CD4-positive, alpha-beta T cell (primary cell): ENCODE measurements at regions not wholly inside any gene's neighbourhood (a gene's known extent, or its start where the extent isn't known, plus 50 kb on each side); places are given as distances from the start of the nearest gene placed in this dataset.

Experiments
- ATAC-seq: fragments of 200-7000 bp; cut with Tn5 transposase; one replicate; pipeline ENCODE4 v1.10.0; 2022; ENCODE audit warnings: mild to moderate bottlenecking; ENCODE audit not compliant: poor library complexity
- CTCF ChIA-PET: fragments of 350-600 bp; sonication (Branson Sonifier 250); formaldehyde crosslinking; loops from one replicate; lab custom pipeline; 2021; ENCODE audit warnings: antibody characterized with exemption, inconsistent platforms; lab: Charles Lee
- POLR2A ChIA-PET: fragments of 350-600 bp; sonication (Branson Sonifier 250); formaldehyde crosslinking; loops from one replicate; lab custom pipeline; 2021; ENCODE audit warnings: antibody characterized with exemption, inconsistent platforms; lab: Charles Lee
- DNase-seq, 14 experiments: peaks; one replicate each; pipeline ENCODE4 v3.0.0-alpha.2; 2013 to 2020; ENCODE audit warnings: mixed read lengths in 2 of 14
- H3K27ac ChIP-seq, 2 donors: one replicate each; pipeline versions ENCODE4 v1.5.1 to v1.7.0; 2013; ENCODE audit warnings: low read length in 2 of 2, low read depth in 1 of 2, mild to moderate bottlenecking in 1 of 2
- H3K27me3 ChIP-seq, 2 experiments: 1 replicate in 1 of 2; 2 replicates in 1 of 2; pipeline versions ENCODE4 v1.6.1 to v1.7.0; 2013; ENCODE audit warnings: low read length in 2 of 2, control low read depth in 1 of 2, mild to moderate bottlenecking in 1 of 2, moderate library complexity in 1 of 2; ENCODE audit not compliant: insufficient read depth in 2 of 2, control insufficient read depth in 1 of 2
- H3K36me3 ChIP-seq: one replicate; pipeline ENCODE4 v1.6.1; 2013; ENCODE audit warnings: low read length, control low read depth; ENCODE audit not compliant: insufficient read depth
- H3K4me1 ChIP-seq: one replicate; pipeline ENCODE4 v1.6.1; 2013; ENCODE audit warnings: low read length, control low read depth; ENCODE audit not compliant: insufficient read depth
- H3K4me3 ChIP-seq: one replicate; pipeline ENCODE4 v1.5.1; 2013; ENCODE audit warnings: mild to moderate bottlenecking, low read length, moderate library complexity
- H3K9me3 ChIP-seq, 2 experiments: 1 replicate in 1 of 2; 2 replicates in 1 of 2; pipeline versions ENCODE4 v1.6.1 to v1.7.0; 2013; ENCODE audit warnings: low read length in 2 of 2, mild to moderate bottlenecking in 2 of 2, control low read depth in 1 of 2, moderate library complexity in 1 of 2; ENCODE audit not compliant: control insufficient read depth in 1 of 2, insufficient read depth in 1 of 2
- H3K27ac Mint-ChIP-seq: one replicate; pipeline ENCODE4 v1.8.0; 2020; ENCODE audit warnings: mixed read lengths
- H3K27me3 Mint-ChIP-seq: one replicate; pipeline ENCODE4 v1.8.0; 2021; ENCODE audit warnings: mixed read lengths
- H3K36me3 Mint-ChIP-seq: one replicate; pipeline ENCODE4 v1.8.0; 2021; ENCODE audit warnings: low read depth, mixed read lengths
- H3K4me1 Mint-ChIP-seq: one replicate; pipeline ENCODE4 v1.8.0; 2021; ENCODE audit warnings: low read depth, mixed read lengths
- H3K4me3 Mint-ChIP-seq: one replicate; pipeline ENCODE4 v1.8.0; 2020; ENCODE audit warnings: mild to moderate bottlenecking, mixed read lengths
- H3K9me3 Mint-ChIP-seq: one replicate; pipeline ENCODE4 v1.8.0; 2020; ENCODE audit warnings: mixed read lengths
- intact Hi-C, 2 experiments: fragments of 100-400 bp; cut with DNase I in 1 of 2; cut with micrococcal nuclease in 1 of 2; formaldehyde crosslinking; loops; one replicate each; pipeline versions ENCODE4 v1.15.1 to v1.9.0; 2023 to 2025; cut with DNase I, micrococcal nuclease
- TF ChIP-seq, protein P1 (sequence below): fragments of 200-600 bp; IDR thresholded peaks from one replicate; pipeline ENCODE4 v1.8.0; 2022; ENCODE audit warnings: antibody characterized with exemption, mild to moderate bottlenecking

DNA sequence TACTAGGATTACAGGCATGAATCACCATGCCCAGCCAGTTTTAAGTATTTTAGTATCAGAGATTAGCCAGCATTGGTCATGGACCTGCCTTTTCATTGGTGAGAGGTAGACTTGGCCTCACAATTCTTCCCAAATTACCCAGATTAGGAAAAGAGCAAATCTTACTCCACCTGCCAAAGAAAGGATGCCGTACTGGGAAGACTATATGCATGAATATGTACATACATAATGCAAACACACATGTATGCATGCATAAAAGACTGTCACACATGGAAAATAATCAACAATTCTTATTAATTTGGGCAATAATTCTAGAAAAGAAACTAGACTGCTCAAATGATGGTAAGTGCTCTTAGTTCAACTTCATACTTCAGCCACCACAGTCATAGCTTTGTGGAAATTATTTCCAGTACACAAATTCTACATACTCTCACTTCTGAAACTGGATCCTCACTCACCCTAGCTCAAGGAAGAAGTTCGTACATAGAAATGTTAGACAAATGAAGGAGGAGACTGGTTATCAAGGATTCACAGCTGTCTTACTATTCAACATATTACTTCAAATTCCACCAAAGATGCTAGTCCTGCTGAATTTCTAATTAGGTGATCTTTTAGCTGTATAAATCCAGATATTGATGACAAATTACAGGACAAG is 73.7 kb downstream of the MINAR2 start:
- TF ChIP-seq, protein P1, sequence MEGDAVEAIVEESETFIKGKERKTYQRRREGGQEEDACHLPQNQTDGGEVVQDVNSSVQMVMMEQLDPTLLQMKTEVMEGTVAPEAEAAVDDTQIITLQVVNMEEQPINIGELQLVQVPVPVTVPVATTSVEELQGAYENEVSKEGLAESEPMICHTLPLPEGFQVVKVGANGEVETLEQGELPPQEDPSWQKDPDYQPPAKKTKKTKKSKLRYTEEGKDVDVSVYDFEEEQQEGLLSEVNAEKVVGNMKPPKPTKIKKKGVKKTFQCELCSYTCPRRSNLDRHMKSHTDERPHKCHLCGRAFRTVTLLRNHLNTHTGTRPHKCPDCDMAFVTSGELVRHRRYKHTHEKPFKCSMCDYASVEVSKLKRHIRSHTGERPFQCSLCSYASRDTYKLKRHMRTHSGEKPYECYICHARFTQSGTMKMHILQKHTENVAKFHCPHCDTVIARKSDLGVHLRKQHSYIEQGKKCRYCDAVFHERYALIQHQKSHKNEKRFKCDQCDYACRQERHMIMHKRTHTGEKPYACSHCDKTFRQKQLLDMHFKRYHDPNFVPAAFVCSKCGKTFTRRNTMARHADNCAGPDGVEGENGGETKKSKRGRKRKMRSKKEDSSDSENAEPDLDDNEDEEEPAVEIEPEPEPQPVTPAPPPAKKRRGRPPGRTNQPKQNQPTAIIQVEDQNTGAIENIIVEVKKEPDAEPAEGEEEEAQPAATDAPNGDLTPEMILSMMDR = no peak
- H3K27me3 ChIP-seq = peaks cover 0 to 6% of the 10 kb centered on the region in 2 experiments
- ChIA-PET POLR2A (no interaction called here), CTCF (no interaction called here)
- Mint-ChIP-seq H3K27ac (no peak overlapping the region), H3K9me3 (peaks cover 3% of the 10 kb centered on the region), H3K27me3 (peaks cover 16% of the 10 kb centered on the region), H3K4me1 (no peaks in the 10 kb centered on the region), H3K4me3 (no peak overlapping the region), H3K36me3 (no peaks in the 10 kb centered on the region)
- no peaks in the 10 kb centered on the region for H3K36me3 ChIP-seq
- ATAC-seq (no peak), DNase-seq (no peak)
- no peak overlapping the region for H3K4me3 ChIP-seq
- no peaks in the 10 kb centered on the region for H3K4me1 ChIP-seq
- H3K9me3 ChIP-seq = no peaks in the 10 kb centered on the region
- intact Hi-C loops = no loop called here
- no peak overlapping the region for H3K27ac ChIP-seq

DNA sequence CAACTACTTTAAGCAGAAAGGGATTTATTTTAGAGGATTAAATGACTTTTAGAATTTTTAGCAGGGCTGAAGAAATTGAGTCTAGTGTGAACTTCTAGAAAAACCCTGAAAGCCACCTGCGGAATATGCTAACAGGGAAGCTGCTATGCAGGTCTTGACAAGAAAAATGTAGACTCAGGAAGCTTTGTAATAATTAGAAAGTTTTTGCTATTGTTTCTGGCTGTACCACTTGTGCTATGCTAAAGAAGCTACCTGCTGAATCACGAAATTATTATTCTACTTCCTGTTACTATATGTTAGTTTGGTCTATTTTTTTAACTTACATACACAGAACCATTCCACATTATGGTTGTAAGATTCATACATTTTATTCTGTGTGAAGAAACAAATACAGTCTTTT is 74.0 kb upstream of the CHSY3 start:
- ChIA-PET CTCF (no interaction called here), POLR2A (no interaction called here)
- no peak overlapping the region for H3K27ac Mint-ChIP-seq
- Histone ChIP-seq H3K9me3 (no peaks in the 10 kb centered on the region), H3K36me3 (no peaks in the 10 kb centered on the region), H3K27ac (no peak overlapping the region), H3K4me1 (no peaks in the 10 kb centered on the region), H3K4me3 (no peak overlapping the region), H3K27me3 (no peaks in the 10 kb centered on the region)
- no peak for DNase-seq
- no peak for ATAC-seq
- H3K9me3 Mint-ChIP-seq = no peaks in the 10 kb centered on the region
- H3K27me3 Mint-ChIP-seq = peaks cover 17% of the 10 kb centered on the region
- H3K4me3 Mint-ChIP-seq = no peak overlapping the region
- intact Hi-C loops = no loop called here
- H3K4me1 Mint-ChIP-seq = no peaks in the 10 kb centered on the region
- no peaks in the 10 kb centered on the region for H3K36me3 Mint-ChIP-seq
- TF ChIP-seq, protein P1 = no peak

DNA sequence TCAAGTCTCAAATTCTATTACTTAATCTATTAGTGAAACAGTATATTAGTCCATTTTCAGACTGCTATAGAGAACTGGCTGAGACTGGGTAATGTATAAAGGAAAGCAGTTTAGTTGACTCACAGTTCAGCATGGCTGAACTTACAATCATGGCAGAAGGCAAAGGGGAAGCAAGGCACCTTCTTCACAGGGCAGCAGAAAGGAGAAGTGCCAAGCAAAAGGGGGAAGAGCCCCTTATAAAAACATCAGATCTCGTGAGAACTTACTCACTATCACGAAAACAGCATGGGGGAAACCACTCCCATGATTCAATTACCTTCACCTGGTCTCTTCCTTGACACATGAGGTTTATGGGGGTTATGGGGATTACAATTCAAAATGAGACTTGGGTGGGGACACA is 67.9 kb upstream of the CHSY3 start:
- Histone ChIP-seq H3K4me3 (no peak overlapping the region), H3K36me3 (no peaks in the 10 kb centered on the region), H3K27me3 (no peaks in the 10 kb centered on the region), H3K9me3 (no peaks in the 10 kb centered on the region), H3K27ac (no peak overlapping the region), H3K4me1 (no peaks in the 10 kb centered on the region)
- peaks cover 22% of the 10 kb centered on the region for H3K27me3 Mint-ChIP-seq
- CTCF ChIA-PET = no interaction called here
- POLR2A ChIA-PET = no interaction called here
- no peak for ATAC-seq
- no peaks in the 10 kb centered on the region for H3K4me1 Mint-ChIP-seq
- H3K27ac Mint-ChIP-seq = no peak overlapping the region
- no peaks in the 10 kb centered on the region for H3K36me3 Mint-ChIP-seq
- intact Hi-C loops = no loop called here
- H3K9me3 Mint-ChIP-seq = no peaks in the 10 kb centered on the region
- TF ChIP-seq, protein P1 = no peak
- H3K4me3 Mint-ChIP-seq = no peak overlapping the region
- DNase-seq = no peak
